Transverse colon (tissue), 4 donors: ENCODE measurements at regions not wholly inside any gene's neighbourhood (a gene's known extent, or its start where the extent isn't known, plus 50 kb on each side); places are given as distances from the start of the nearest gene placed in this dataset.

Experiments
- DNase-seq: peaks from one replicate; pipeline ENCODE4 v3.0.0-alpha.2; 2019
- H3K27ac ChIP-seq, 4 donors: fragments of 200-600 bp; sonication (generic); 2 replicates each; pipeline ENCODE4 v1.5.1; 2016 to 2018; ENCODE audit warnings: inconsistent platforms in 4 of 4
- H3K27me3 ChIP-seq: fragments of 200-600 bp; sonication (generic); 2 replicates; pipeline ENCODE4 v1.5.1; 2017; ENCODE audit warnings: inconsistent platforms
- H3K36me3 ChIP-seq, 4 donors: fragments of 200-600 bp; sonication (generic); 2 replicates each; pipeline ENCODE4 v1.5.1; 2017 to 2019; ENCODE audit warnings: inconsistent platforms in 4 of 4
- H3K4me1 ChIP-seq, 4 donors: fragments of 200-600 bp; sonication (generic); 2 replicates each; pipeline ENCODE4 v1.5.1; 2017 to 2020; ENCODE audit warnings: inconsistent platforms in 4 of 4
- H3K4me3 ChIP-seq, 4 donors: fragments of 200-600 bp; sonication (generic); 1 replicate in 1 of 4; 2 replicates in 3 of 4; pipeline versions ENCODE4 v1.5.1 to v1.6.1; 2017 to 2019; ENCODE audit warnings: inconsistent platforms in 4 of 4
- H3K9me3 ChIP-seq, 2 donors: fragments of 200-600 bp; sonication (generic); 2 replicates each; pipeline ENCODE4 v1.5.1; 2017 to 2019; ENCODE audit warnings: inconsistent platforms in 2 of 2
- EP300 ChIP-seq: sonication (generic); formaldehyde crosslinking; IDR thresholded peaks from one replicate; pipeline ENCODE4 v1.6.1; 2017; ENCODE audit warnings: antibody characterized with exemption, low read depth
- POLR2A ChIP-seq: fragments of 450-650 bp; IDR thresholded peaks from one replicate; pipeline ENCODE4 v1.6.1; 2016; ENCODE audit warnings: antibody characterized with exemption, mild to moderate bottlenecking, moderate library complexity
- POLR2AphosphoS5 ChIP-seq, 3 donors: sonication (generic); formaldehyde crosslinking; IDR thresholded peaks; one replicate each; pipeline ENCODE4 v1.6.1; 2016; ENCODE audit warnings: antibody characterized with exemption in 3 of 3
- WGBS, 2 donors: methylation state at CpG; one replicate each; pipeline ENCODE4 v1.1.5; 2018; ENCODE audit warnings: low coverage in 1 of 2; 5-methylcytosine and 5-hydroxymethylcytosine counted together
- in situ Hi-C, 4 donors: fragments of 200-750 bp; cut with MboI; loops; one replicate each; pipeline versions ENCODE4 v1.15.0 to v1.15.1; 2017; ENCODE audit warnings: low sequenced_read_pairs in 3 of 4, low pct_ligation_motif_present in 1 of 4, low pct_unique_long_range_greater_than_20kb in 1 of 4
- intact Hi-C: fragments of 100-400 bp; cut with DNase I; formaldehyde crosslinking; loops from one replicate; pipeline ENCODE4 v1.15.1; 2023; ENCODE audit warnings: low total_unique reads
- TF ChIP-seq, protein P1 (sequence below), 5 experiments: fragments of 200-600 bp in 3 of 5; fragments of 450-650 bp in 2 of 5; sonication (generic) in 3 of 5; IDR thresholded peaks; 1 replicate in 2 of 5; 2 replicates in 3 of 5; pipeline ENCODE4 v1.5.1; 2016 to 2017; ENCODE audit warnings: antibody characterized with exemption in 5 of 5, inconsistent platforms in 3 of 5, mild to moderate bottlenecking in 2 of 5, moderate library complexity in 1 of 5

DNA sequence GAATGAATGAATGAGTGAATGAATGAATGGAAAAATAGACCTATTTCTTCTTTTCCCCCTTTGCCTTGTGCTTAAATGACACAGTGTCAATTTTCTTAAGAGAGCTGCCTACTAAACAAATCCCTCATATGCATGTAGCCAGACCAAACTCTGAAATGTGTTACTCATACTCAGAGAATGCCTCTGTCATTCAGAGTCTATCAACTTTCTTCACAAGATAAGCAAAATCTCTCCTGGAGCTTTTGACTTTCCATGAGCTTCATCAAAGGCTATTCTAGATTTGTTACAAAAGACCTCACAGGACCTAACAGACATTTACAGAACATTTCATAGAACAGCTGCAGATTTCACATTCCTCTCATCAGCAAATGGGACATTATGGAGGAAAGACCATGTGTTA is 275.7 kb upstream of the MSX2 start:
- Histone ChIP-seq H3K9me3 (no peaks in the 10 kb centered on the region), H3K36me3 (no peaks in the 10 kb centered on the region), H3K27ac (no peak overlapping the region), H3K27me3 (peaks cover 9% of the 10 kb centered on the region), H3K4me1 (no peaks in the 10 kb centered on the region), H3K4me3 (no peak overlapping the region)
- no peak for DNase-seq
- TF ChIP-seq POLR2A, result no peak
- TF ChIP-seq EP300, result no peak
- TF ChIP-seq POLR2AphosphoS5 (IDR thresholded peaks at IDR 0.05), result no peak
- TF ChIP-seq, protein P1, sequence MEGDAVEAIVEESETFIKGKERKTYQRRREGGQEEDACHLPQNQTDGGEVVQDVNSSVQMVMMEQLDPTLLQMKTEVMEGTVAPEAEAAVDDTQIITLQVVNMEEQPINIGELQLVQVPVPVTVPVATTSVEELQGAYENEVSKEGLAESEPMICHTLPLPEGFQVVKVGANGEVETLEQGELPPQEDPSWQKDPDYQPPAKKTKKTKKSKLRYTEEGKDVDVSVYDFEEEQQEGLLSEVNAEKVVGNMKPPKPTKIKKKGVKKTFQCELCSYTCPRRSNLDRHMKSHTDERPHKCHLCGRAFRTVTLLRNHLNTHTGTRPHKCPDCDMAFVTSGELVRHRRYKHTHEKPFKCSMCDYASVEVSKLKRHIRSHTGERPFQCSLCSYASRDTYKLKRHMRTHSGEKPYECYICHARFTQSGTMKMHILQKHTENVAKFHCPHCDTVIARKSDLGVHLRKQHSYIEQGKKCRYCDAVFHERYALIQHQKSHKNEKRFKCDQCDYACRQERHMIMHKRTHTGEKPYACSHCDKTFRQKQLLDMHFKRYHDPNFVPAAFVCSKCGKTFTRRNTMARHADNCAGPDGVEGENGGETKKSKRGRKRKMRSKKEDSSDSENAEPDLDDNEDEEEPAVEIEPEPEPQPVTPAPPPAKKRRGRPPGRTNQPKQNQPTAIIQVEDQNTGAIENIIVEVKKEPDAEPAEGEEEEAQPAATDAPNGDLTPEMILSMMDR (IDR thresholded peaks at IDR 0.05), result no peak
- intact Hi-C loops, result no loop called here
- in situ Hi-C loops, result no loop called here

DNA sequence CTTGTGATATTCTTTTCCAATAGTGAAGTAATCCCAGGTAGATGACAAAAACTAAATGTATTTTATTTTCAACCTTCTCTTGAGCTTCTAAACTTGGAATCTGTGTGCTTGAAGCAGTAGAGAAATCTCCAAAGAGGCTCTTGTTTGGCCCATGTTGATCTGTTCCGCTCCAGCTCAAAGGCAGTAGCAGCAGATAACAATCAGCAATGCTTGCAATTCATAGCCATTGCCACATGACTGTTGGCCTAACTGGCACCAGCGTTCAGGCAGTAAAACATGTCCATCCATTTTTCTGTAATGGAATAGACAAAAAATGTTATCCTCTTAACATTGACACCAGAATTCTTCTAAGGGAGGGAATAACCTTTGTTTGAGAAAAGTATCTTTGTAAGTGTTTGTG is 270.7 kb upstream of the MSX2 start:
- no peaks in the 10 kb centered on the region for H3K36me3 ChIP-seq
- in situ Hi-C loops, result no loop called here
- no peak for DNase-seq

DNA sequence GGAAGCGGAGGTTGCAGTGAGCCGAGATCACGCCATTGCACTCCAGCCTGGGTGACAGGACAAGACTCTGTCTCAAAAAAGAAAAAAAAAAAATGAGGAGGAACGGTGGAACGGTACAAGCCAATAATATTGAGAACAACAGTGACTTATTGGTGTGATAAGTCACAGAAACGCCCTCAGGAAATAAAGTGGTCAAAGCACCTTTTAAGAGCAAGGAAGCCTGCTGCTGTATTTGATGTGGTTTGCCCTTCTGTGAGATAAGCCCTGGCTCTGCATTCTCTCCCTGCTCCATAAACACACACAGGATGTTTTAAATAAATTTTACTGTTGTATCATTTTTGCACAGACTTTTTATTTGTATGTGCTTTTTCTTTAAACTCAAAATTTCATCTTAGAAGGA is 269.9 kb upstream of the MSX2 start:
- Histone ChIP-seq H3K27me3 (no peaks in the 10 kb centered on the region), H3K4me1 (no peaks in the 10 kb centered on the region), H3K36me3 (no peaks in the 10 kb centered on the region), H3K9me3 (no peaks in the 10 kb centered on the region), H3K27ac (no peak overlapping the region), H3K4me3 (no peak overlapping the region)
- no peak for TF ChIP-seq EP300
- TF ChIP-seq POLR2A, result no peak
- no peak for TF ChIP-seq POLR2AphosphoS5 (IDR thresholded peaks at IDR 0.05)
- TF ChIP-seq, protein P1 (IDR thresholded peaks at IDR 0.05), result no peak
- intact Hi-C loops (no loop called here), in situ Hi-C loops (no loop called here)
- DNase-seq, result no peak
- 47 to 52% methylated on average over 6 of the region's 6 CpGs for WGBS, 2 donors

More for the DNA sequence above, 270.7 kb upstream of the MSX2 start:
- intact Hi-C loops, result no loop called here
- Histone ChIP-seq H3K4me3 (no peak overlapping the region), H3K27me3 (peaks cover 1% of the 10 kb centered on the region), H3K27ac (no peak overlapping the region), H3K9me3 (no peaks in the 10 kb centered on the region), H3K4me1 (no peaks in the 10 kb centered on the region)
- 51% methylated on average over 2 of the region's 2 CpGs; no CpG with 5 or more reads in 1 of the 2 donors for WGBS, 2 donors
- TF ChIP-seq EP300 (no peak), POLR2AphosphoS5 (IDR thresholded peaks at IDR 0.05) (no peak), POLR2A (no peak)
- TF ChIP-seq, protein P1 (IDR thresholded peaks at IDR 0.05), result no peak

DNA sequence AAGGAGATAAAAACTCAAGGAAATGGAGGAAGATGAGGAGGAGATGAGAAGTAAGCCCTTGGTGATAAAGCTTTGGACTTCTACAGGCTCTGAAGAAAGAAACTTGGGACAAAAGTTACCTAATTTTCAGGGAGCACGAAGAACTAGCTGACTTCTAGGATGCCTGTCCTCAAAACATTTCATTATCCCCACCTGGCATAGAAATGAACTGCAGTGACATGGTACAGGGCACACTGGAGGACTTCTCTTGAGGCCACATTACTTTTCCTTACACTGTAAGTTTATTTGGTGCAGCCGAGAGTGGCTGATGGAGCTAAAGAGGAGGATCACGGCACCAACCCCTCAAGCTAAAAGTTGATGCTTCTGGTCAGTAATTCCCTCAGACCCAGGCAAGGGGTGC is 269.5 kb upstream of the MSX2 start:
- Histone ChIP-seq H3K27ac (no peak overlapping the region), H3K27me3 (no peaks in the 10 kb centered on the region), H3K4me3 (no peak overlapping the region), H3K4me1 (peaks cover 0 to under 1% (median 0%) of the 10 kb centered on the region in 4 donors), H3K9me3 (no peaks in the 10 kb centered on the region), H3K36me3 (no peaks in the 10 kb centered on the region)
- no peak for DNase-seq
- WGBS, 2 donors, result 44 to 59% methylated on average over 1 to 3 of the region's 3 CpGs
- intact Hi-C loops, result no loop called here
- in situ Hi-C loops, result no loop called here
- TF ChIP-seq POLR2AphosphoS5 (IDR thresholded peaks at IDR 0.05) (no peak), POLR2A (no peak), EP300 (no peak)
- TF ChIP-seq, protein P1 (IDR thresholded peaks at IDR 0.05), result no peak
